GM18873 (cell line): ENCODE measurements at regions not wholly inside any gene's neighbourhood (a gene's known extent, or its start where the extent isn't known, plus 50 kb on each side); places are given as distances from the start of the nearest gene placed in this dataset.

Experiments used
- ATAC-seq: cut with Tn5 transposase; IDR thresholded peaks from one replicate; pipeline ENCODE4 v1.9.1; 2021; ENCODE audit warnings: mild to moderate bottlenecking, moderate library complexity, moderate number of reproducible peaks; ENCODE audit not compliant: unreplicated experiment, low FRiP score

DNA sequence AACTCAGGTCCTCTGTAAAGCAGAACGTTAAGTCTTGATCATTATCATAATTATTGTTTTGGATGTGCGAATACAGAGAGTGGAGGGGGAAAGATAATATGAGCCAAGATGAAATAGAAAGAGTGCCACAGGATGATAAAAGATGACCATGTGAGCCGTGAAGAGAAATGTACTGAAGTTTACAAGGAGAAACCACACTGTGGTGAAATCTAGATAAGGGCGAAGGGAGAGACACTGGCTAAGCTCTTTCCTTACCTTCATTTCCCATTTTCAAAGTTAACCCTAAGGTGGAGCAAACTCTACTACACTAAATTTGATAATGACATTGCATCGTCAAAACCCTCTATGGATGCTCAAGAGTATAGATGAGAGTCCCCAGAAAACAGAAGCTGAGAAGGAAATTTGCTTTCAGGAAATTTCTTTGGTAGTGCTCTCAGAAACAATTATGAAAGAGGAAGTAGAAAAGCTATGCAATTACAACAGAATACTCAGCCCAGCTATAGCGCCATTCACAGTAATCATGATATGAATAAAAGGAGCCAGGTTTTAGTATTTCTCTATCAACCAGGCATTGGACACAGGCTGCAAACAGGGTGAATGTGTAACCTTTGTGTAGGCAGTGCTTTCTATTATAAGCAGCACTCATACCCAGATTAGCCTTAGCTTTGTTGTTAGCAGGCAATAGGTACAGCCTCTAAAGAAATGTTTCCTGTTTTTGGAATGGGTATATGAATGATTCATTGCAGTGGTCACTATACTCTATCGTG lies 1080.7 kb downstream of the GRIK2 start:
- ATAC-seq = no peak

- ATAC-seq = no peak
Measured at GRCh38 chr6:102458990-102459389, 1065.5 kb downstream of the GRIK2 start.

DNA sequence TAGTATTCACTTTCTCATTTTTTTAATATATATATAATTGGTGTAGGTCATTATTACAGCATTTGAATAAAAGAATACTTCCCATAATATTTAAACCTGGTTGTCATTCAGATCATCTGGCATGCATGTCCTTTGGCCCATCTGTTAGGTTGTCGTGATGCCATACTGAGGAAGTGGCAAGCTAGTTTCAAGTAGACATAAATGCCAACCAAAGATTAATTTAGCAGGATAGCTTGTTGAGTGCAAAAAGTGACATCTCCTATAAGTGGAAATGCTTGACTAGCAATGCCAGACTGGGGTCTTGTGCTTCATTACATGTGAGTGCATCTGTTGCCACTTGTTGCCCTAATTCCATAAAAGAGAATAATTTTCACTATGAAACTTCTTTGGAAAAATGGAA lies 1044.7 kb downstream of the GRIK2 start:
- ATAC-seq = no peak

- no peak for ATAC-seq
Measured at GRCh38 chr6:102417368-102417998, 1024.0 kb downstream of the GRIK2 start.

DNA sequence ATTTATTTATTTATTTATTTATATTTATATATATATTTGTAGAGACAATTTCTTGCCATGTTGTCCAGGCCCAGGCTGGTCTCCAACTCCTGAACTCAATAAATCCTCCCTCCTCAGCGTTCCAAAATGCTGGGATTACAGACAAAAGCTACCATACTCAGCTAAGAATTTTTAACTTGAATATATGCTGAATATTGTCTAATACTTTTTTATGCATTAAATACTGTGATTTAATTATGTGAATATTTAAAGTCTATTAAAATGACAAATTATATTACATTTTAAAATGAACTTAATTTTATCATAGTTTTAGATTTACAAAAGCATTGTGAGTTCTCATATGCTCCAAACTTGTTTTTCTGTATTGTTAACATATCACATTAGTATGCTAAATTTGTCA lies 1022.4 kb downstream of the GRIK2 start:
- no peak for ATAC-seq

DNA sequence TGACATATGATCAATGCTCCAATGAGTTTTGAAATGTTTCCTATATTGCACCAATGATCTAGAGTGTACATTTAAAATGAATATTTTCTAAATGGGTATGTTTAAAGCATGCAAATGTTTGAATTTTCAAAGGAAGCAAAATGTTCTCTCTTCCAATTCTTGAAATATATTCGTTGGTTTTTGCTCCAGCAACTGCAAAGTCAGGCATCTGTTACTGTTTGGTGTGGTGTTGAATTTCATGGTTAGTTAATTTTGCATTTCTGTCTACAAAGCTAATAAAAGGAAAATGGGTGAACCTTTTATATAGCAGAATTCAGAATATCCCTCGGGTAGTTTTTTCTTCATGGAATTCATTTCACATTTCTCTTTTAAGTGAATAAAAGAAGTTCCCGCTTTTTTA lies 1018.3 kb downstream of the GRIK2 start:
- ATAC-seq = no peak

GRCh38 chr6:102407886-102408741 lies 1014.6 kb downstream of the GRIK2 start:
- ATAC-seq = no peak

DNA sequence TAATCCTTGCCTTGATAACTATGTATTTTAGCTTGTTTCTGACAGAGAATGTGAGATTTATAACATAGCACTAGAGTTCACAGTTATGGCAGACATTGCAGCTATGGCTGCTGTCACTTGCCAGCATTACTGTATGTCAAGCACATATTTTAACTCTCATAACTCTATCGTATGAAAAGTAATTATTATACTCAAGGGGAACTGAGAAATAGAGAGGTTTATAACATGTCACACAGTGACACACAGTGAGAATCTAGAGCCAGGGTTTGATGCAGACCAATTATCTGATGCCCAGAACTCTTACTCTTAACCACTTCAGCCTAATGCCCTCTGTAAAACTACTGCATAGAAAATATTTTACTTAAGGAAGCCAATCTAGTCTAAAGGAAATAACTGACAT lies 1012.4 kb downstream of the GRIK2 start:
- no peak for ATAC-seq

- ATAC-seq = no peak
Measured at GRCh38 chr6:102402635-102403329, 1009.3 kb downstream of the GRIK2 start.

- ATAC-seq = no peak
Measured at GRCh38 chr6:102398788-102399390, 1005.4 kb downstream of the GRIK2 start.

DNA sequence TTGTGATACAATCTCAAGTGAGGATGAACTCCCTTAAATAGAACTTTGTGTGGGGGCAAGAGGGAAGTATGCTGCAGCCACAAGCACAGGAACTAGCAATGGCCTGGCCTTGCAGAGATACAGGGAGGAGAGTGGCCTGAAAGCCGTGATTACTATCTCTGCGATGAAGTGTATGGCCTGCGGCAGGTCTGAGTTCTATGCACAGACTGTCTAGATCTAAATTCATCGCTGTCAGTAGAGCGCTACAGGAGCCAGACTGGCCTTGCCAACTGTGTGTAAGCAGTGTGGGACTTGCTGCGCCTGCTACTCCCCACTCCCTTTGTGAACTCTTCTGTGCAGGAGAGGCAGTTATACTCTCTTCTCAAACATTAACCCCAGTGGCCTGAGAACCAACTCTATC lies 997.0 kb downstream of the GRIK2 start:
- ATAC-seq = no peak

DNA sequence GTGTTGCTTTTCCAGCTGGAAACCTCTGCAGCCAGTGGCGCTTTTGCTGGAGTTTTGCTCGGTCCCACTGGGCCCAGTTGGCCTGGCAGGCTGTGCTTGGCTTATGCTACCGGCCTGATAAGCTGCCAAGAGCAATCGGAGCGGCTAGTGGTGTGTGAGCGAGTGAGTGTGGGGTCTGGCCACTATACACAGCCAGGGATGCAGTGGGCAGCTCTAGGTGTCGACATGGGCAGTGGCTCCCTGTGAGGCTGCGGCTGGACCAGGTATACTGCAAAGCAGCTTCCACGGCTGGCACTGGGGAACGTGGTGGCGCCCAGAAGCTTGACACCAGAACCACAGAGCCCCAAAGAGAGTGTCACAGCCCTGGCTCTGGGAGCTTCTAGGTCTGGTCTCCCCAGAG lies 996.5 kb downstream of the GRIK2 start:
- ATAC-seq = no peak

DNA sequence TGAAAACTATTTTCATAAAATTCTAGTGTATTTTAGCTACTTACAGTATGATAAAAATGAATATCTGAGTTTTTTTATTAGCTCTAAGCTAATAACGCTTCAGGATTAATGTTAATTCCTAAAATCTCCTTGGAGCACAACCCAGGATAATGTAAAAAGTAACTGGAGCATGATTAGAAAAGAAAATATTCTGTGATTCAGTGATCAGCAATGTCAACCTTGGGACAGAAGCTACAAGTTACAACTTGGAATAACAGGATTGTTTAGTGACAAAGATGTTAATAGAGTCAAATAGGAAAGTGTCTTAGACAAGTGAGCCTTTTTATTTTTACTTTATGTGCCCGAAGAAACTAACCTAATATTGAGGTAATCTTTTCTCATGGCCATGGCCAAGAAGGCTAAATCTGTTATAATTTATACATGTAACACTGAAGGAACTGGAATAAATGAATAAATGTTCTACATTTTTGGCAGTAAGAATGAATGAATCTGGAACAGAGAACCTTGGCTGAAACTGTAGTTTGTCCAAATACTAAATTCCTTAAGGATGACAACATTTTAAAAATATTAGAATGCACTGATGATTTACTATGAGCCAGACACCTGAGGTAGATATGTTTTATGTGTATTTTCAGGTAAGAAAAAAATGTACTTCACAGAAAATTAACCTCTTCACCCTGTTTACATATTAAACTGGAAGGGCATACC lies 994.0 kb downstream of the GRIK2 start:
- ATAC-seq = no peak

DNA sequence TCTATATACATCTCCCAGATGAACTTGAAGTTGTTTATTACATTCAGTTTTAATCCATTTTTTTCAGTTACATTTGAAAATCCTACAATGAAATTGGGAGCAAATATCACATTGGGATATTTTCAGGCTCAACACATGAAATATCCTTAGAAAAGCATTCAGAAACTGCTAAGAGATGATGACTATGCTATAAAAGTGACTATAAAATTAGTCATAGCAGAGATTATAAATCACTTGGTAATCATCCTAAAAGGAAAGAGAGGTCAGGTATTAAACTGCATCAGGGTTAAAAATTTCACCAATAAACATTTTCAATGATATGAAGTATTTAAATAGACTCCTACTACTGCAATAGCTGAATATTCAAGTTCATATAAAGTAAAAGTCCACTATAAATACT lies 987.7 kb downstream of the GRIK2 start:
- ATAC-seq = no peak

GRCh38 chr6:102356170-102356569 lies 962.7 kb downstream of the GRIK2 start:
- no peak for ATAC-seq

DNA sequence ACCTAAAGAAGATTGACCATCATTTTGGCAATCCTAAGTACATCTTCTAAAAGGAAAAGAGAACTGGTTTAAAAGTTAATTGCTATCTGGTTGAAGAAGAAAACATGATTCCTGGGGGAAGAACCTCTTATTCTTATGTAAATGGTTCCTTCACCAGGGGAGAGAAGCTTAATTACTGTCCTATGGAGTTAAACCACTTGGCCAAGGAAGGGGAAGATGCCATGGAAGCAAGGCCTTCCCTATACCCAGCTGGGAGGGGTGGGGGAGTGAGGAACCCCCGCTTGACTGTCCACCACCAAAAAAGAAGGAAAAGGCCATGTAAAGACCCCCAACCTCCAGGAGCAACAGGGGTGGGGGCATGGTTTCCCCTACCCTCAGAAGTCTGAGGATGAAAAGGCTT lies 962.1 kb downstream of the GRIK2 start:
- ATAC-seq = no peak

- ATAC-seq = no peak
Measured at GRCh38 chr6:102352552-102352951, 959.0 kb downstream of the GRIK2 start.

- ATAC-seq = no peak
Measured at GRCh38 chr6:102344769-102345168, 951.3 kb downstream of the GRIK2 start.

- ATAC-seq = no peak
Measured at GRCh38 chr6:102340311-102340710, 946.8 kb downstream of the GRIK2 start.

DNA sequence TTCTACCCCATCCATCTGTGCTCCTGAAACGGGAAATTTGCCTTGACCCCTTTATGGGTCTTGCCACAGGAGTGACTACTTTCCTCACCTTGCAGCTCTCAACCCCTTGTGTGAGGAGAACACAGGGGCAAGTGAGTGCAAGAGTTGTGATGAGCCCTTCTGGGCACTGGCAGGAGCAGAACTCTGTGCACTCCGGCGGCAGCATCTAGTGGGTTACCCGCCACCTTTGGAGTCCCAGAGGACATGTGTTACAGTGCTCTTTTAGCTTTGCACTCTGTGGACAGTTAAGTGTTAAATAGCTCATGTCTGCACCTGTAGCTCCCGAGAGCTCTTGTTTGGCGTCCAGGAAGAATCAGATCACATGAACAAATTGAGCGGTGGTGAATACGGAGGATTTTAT lies 940.2 kb downstream of the GRIK2 start:
- no peak for ATAC-seq
